ENCODE measurements at regions not wholly inside any gene's neighbourhood (a gene's known extent, or its start where the extent isn't known, plus 50 kb on each side); places are given as distances from the start of the nearest gene placed in this dataset.

- TF ChIP-seq EP300 (IDR thresholded peaks at IDR 0.05) (no peak), POLR2AphosphoS5 (IDR thresholded peaks at IDR 0.05) (no peak)
Observed at GRCh38 chr3:96631050-96631449, 183.3 kb upstream of the EPHA6 start.

Data from upper lobe of left lung (tissue), 4 donors.